WTC11 (cell line): ENCODE measurements at regions not wholly inside any gene's neighbourhood (a gene's known extent, or its start where the extent isn't known, plus 50 kb on each side); places are given as distances from the start of the nearest gene placed in this dataset.

Experiments
- CTCF ChIP-seq: fragments of 200-600 bp; IDR thresholded peaks from 2 replicates; pipeline ENCODE4 v1.8.0; 2022; ENCODE audit warnings: antibody characterized with exemption
- ELF4 ChIP-seq: sonication (generic); formaldehyde crosslinking; IDR thresholded peaks from 2 replicates; pipeline ENCODE4 v1.8.1; 2022; ENCODE audit warnings: low read depth, mild to moderate bottlenecking, moderate library complexity, missing genetic modification reagents

GRCh38 chr13:22027566-22027965, 356.7 kb downstream of the FGF9 start:
- no peak for TF ChIP-seq CTCF
- TF ChIP-seq ELF4 = no peak
